ENCODE measurements at regions not wholly inside any gene's neighbourhood (a gene's known extent, or its start where the extent isn't known, plus 50 kb on each side); places are given as distances from the start of the nearest gene placed in this dataset.

DNA sequence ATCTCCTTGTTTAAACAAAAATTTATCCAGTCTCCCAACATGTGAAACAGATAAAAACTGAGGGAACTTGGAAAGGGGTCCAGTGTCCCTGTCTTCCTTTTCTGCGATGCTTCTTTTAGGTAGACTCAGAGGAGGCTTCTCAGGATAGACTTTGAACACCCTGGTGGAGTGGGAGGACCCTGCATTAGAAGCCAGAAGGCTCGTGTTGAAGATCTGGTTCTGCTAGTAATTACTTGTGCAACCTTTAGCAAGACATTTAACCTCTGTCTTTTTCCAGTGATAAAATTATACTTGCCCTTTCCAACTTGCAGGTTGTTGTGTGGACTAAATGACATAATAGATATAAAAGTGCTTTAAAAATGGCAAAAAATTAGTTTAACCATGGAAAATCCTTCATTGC is 67.1 kb upstream of the PREP start:
- no peak for DNase-seq

DNA sequence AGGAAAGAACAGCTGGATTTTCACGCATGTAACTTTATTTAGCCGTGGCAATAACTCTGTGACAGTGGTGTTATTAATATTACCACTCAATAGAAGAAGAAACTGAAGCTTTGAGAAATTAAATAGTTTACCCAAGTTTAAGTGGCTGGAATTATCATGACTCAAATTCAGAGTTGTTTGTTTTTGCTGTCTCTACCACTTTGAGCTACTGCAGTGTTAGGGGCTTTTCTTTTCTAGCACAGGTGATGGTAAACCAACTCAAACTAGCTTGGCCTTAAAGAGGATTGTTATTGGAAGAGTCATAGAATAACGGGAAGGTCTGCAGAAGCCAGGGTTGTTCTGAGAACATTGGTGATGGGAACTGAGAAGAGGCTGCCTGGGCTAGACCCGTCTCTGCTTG is 66.0 kb upstream of the PREP start:
- DNase-seq = no peak

GRCh38 chr6:105460860-105461259 is 58.0 kb upstream of the PREP start:
- no peak for DNase-seq

- no peak for DNase-seq
Observed at GRCh38 chr6:105459864-105460263, 57.0 kb upstream of the PREP start.

DNA sequence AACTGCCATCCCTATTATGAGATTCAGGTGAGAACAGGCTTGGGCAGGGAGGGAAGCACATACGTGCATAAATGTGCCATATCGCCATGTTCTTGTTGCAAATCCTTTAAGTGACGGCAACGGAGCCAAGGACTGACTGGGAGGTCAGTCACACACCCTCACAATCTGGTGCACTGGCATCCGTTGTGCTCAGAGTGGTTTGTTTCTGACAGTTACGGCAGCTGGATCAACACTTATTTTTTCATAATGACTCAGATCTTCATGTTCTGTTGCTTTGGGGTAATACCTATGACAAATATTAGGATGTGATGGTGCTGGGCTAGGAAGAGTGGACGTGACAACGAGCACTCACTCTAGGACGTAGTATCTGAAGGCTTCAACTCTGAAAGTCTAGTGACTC is 56.2 kb upstream of the PREP start:
- no peak for DNase-seq

DNA sequence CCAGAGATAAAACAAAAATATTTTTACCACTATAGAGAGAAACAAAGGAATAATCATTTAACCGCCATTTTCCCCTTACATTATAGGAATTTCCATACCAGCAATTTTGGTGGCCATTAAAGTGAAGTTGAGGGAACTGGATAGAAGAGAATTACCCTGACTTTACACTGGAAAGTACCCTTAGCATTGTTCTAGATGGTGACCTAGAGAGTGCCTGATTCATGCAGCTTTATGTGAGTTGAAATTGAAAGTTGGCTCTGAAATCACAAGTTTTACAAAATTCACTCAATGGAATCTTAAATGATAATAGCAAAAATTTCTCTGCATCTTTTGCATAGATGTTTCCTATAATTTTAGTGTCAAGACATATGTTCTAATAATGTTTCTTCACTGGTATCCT is 55.7 kb upstream of the PREP start:
- DNase-seq = no peak

- DNase-seq = no peak
Observed at GRCh38 chr6:105458084-105458483, 55.2 kb upstream of the PREP start.

DNA sequence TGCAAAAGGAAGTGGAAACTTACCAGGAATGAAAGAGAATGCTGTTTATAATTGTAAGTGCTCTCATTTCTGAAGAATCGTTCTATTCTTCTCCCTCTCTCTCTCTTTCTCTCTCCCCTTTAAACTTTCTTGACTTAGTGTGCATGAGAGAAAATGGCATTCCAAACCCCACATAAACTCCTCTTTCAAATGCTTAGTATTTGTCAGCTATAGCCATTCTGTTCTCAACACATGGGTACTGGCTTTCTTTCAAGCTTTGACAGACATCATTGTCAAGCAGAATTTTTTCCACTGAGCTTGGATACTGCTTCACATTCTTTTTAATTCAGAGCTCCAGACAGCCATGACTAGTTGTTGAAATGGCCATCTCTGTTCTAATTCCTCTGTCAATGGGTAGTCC is 51.1 kb upstream of the PREP start:
- no peak for DNase-seq

GRCh38 chr6:105452924-105453756 is 50.3 kb upstream of the PREP start:
- peak; percentile 20 for DNase-seq

Data from NCI-H82 (cell line).